IMR-90 (cell line): ENCODE measurements at regions not wholly inside any gene's neighbourhood (a gene's known extent, or its start where the extent isn't known, plus 50 kb on each side); places are given as distances from the start of the nearest gene placed in this dataset.
A peak's percentile ranks its signal among the peaks of the same experiment; 100 is the strongest.
"Not testable (repeated sequence)": the region's sequence is repeated elsewhere in the genome, so short reads cannot be mapped to it uniquely, and the experiment has no call there.

ENCODE experiments used
- ATAC-seq: fragments of 200-7000 bp; cut with Tn5 transposase; 2 replicates; pipeline ENCODE4 v1.9.1; 2020; ENCODE audit warnings: low read depth, mild to moderate bottlenecking, moderate library complexity
- BruUV-seq: library from RNA; stranded (reverse); fragments of 400-500 nt; replicated peaks from 2 replicates; lab custom pipeline; 2021; lab: Mats Ljungman, UMichigan
- CTCF ChIA-PET: fragments of 300-600 bp; formaldehyde crosslinking; extraction: SDS; loops from one replicate; lab custom pipeline; 2021; ENCODE audit warnings: antibody characterized with exemption; lab: Yijun Ruan, JAX
- POLR2A ChIA-PET: fragments of 300-600 bp; sonication (Branson Sonifier 250); formaldehyde crosslinking; loops from one replicate; lab custom pipeline; 2022; ENCODE audit warnings: antibody characterized with exemption; ENCODE audit not compliant: unreplicated experiment; lab: Charles Lee
- DNase-seq: peaks from one replicate; pipeline ENCODE4 v3.0.0; 2013
- H2AFZ ChIP-seq: replicated peaks from 2 replicates; pipeline ENCODE3; 2013; ENCODE audit warnings: low read length, mild to moderate bottlenecking; ENCODE audit not compliant: poor library complexity
- H2AK5ac ChIP-seq: 2 replicates; pipeline ENCODE4 v1.6.1; 2013; ENCODE audit warnings: low read depth, low read length, inconsistent platforms
- H2AK9ac ChIP-seq: replicated peaks from 2 replicates; pipeline ENCODE3; 2013; ENCODE audit warnings: mild to moderate bottlenecking, low read depth, low read length, moderate library complexity; ENCODE audit not compliant: poor library complexity
- H2BK120ac ChIP-seq: 2 replicates; pipeline ENCODE4 v1.6.1; 2013; ENCODE audit warnings: low read depth, low read length, inconsistent platforms
- H2BK15ac ChIP-seq: 3 replicates; pipeline ENCODE4 v1.6.1; 2013; ENCODE audit warnings: low read depth, low read length, inconsistent platforms
- H2BK20ac ChIP-seq: 2 replicates; pipeline ENCODE4 v1.6.1; 2013; ENCODE audit warnings: low read depth, mild to moderate bottlenecking, inconsistent platforms, low read length, moderate library complexity
- H2BK5ac ChIP-seq: 2 replicates; pipeline ENCODE4 v1.6.1; 2013; ENCODE audit warnings: mild to moderate bottlenecking, low read depth, low read length, inconsistent platforms; ENCODE audit not compliant: poor library complexity, severe bottlenecking
- H3K14ac ChIP-seq: replicated peaks from 2 replicates; pipeline ENCODE4 v1.6.1; 2013; ENCODE audit warnings: low read depth, low read length, inconsistent platforms
- H3K18ac ChIP-seq: 2 replicates; pipeline ENCODE4 v1.6.1; 2013; ENCODE audit warnings: low read depth, low read length, control low read depth
- H3K23ac ChIP-seq: 2 replicates; pipeline ENCODE4 v1.6.1; 2013; ENCODE audit warnings: low read depth, low read length, inconsistent platforms
- H3K27ac ChIP-seq: 2 replicates; pipeline ENCODE4 v1.5.1; 2013; ENCODE audit warnings: mild to moderate bottlenecking, control low read depth, low read length; ENCODE audit not compliant: insufficient read depth
- H3K27me3 ChIP-seq: 2 replicates; pipeline ENCODE4 v1.6.1; 2013; ENCODE audit warnings: low read length; ENCODE audit not compliant: control insufficient read depth, insufficient read depth
- H3K36me3 ChIP-seq: 2 replicates; pipeline ENCODE4 v1.6.1; 2013; ENCODE audit warnings: low read length, mixed read lengths; ENCODE audit not compliant: control insufficient read depth, insufficient read depth
- H3K4ac ChIP-seq: 2 replicates; pipeline ENCODE4 v1.6.1; 2013; ENCODE audit warnings: low read depth, low read length, inconsistent platforms
- H3K4me1 ChIP-seq: 2 replicates; pipeline ENCODE4 v1.6.1; 2013; ENCODE audit warnings: low read length, mixed read lengths; ENCODE audit not compliant: control insufficient read depth, insufficient read depth
- H3K4me2 ChIP-seq: 2 replicates; pipeline ENCODE4 v1.6.1; 2013; ENCODE audit warnings: low read depth, mild to moderate bottlenecking, control low read depth, low read length, moderate library complexity
- H3K4me3 ChIP-seq: 2 replicates; pipeline ENCODE4 v1.5.1; 2013; ENCODE audit warnings: low read depth, mild to moderate bottlenecking, control low read depth, low read length, moderate library complexity; ENCODE audit not compliant: insufficient read depth
- H3K56ac ChIP-seq: 2 replicates; pipeline ENCODE4 v1.6.1; 2013; ENCODE audit warnings: low read length, inconsistent platforms; ENCODE audit not compliant: insufficient read depth; ENCODE audit errors: extremely low read depth
- H3K79me1 ChIP-seq, 2 experiments: 2 replicates each; pipeline ENCODE4 v1.6.1; 2013; ENCODE audit warnings: low read length in 2 of 2, inconsistent platforms in 1 of 2, low read depth in 1 of 2
- H3K9ac ChIP-seq: 2 replicates; pipeline ENCODE4 v1.6.1; 2013; ENCODE audit warnings: low read depth, low read length, control low read depth
- H3K9me1 ChIP-seq: 2 replicates; pipeline ENCODE4 v1.6.1; 2013; ENCODE audit warnings: low read length, inconsistent platforms; ENCODE audit not compliant: insufficient read depth
- H3K9me3 ChIP-seq: 2 replicates; pipeline ENCODE4 v1.6.1; 2013; ENCODE audit warnings: low read length; ENCODE audit not compliant: control insufficient read depth, insufficient read depth
- H4K20me1 ChIP-seq: 2 replicates; pipeline ENCODE4 v1.6.1; 2013; ENCODE audit warnings: low read length, inconsistent platforms; ENCODE audit not compliant: insufficient read depth
- H4K5ac ChIP-seq: 2 replicates; pipeline ENCODE4 v1.6.1; 2013; ENCODE audit warnings: mild to moderate bottlenecking, low read depth, low read length, control low read depth
- H4K8ac ChIP-seq, 2 experiments: 2 replicates each; pipeline ENCODE4 v1.6.1; 2013; ENCODE audit warnings: low read depth in 2 of 2, low read length in 2 of 2, control low read depth in 1 of 2, inconsistent platforms in 1 of 2
- H4K91ac ChIP-seq: 2 replicates; pipeline ENCODE4 v1.6.1; 2013; ENCODE audit warnings: low read depth, low read length, inconsistent platforms; ENCODE audit not compliant: insufficient read depth
- BHLHE40 ChIP-seq: fragments of 150-350 bp; IDR thresholded peaks from 2 replicates; pipeline ENCODE4 v1.6.1; 2016; ENCODE audit warnings: mild to moderate bottlenecking, low read depth, low read length
- CEBPB ChIP-seq: IDR thresholded peaks from 2 replicates; pipeline ENCODE4 v1.6.1; 2012; ENCODE audit warnings: low read depth, low read length, improper control_type of control experiment
- FOS ChIP-seq: fragments of 150-350 bp; IDR thresholded peaks from 2 replicates; pipeline ENCODE4 v1.6.1; 2016; ENCODE audit warnings: low read depth, low read length
- MAFK ChIP-seq: IDR thresholded peaks from 2 replicates; pipeline ENCODE4 v1.6.1; 2012; ENCODE audit warnings: low read depth, low read length, improper control_type of control experiment
- MAZ ChIP-seq: IDR thresholded peaks from 2 replicates; pipeline ENCODE4 v1.6.1; 2012; ENCODE audit warnings: low read depth, mild to moderate bottlenecking, low read length, improper control_type of control experiment, moderate library complexity, borderline replicate concordance
- WGBS, 2 experiments: methylation state at CpG; one replicate each; pipeline versions ENCODE4 v1.1.5 to v1.1.7; 2013; ENCODE audit warnings: missing lambda C conversion rate in 2 of 2; ENCODE audit not compliant: insufficient read length in 1 of 2; ENCODE audit errors: extremely low coverage in 2 of 2; 5-methylcytosine and 5-hydroxymethylcytosine counted together
- dilution Hi-C: fragments of 300-500 bp; cut with HindIII; formaldehyde crosslinking; loops from one replicate; pipeline ENCODE4 v1.14.3; 2018; ENCODE audit warnings: low sequenced_read_pairs; ENCODE audit not compliant: unreplicated experiment
- in situ Hi-C: fragments of 300-500 bp; cut with MboI; formaldehyde crosslinking; loops from 3 replicates; pipeline ENCODE4 v1.14.3; 2019; ENCODE audit warnings: low sequenced_read_pairs, inconsistent platforms, mixed read lengths
- intact Hi-C: fragments of 100-400 bp; cut with micrococcal nuclease; formaldehyde crosslinking; loops from 2 replicates; pipeline ENCODE4 v1.10.0; 2022
- TF ChIP-seq, protein P1 (sequence below): fragments of 150-350 bp; IDR thresholded peaks from 2 replicates; pipeline ENCODE4 v1.6.1; 2016; ENCODE audit warnings: low read depth, mild to moderate bottlenecking, low read length, moderate library complexity, borderline replicate concordance

DNA sequence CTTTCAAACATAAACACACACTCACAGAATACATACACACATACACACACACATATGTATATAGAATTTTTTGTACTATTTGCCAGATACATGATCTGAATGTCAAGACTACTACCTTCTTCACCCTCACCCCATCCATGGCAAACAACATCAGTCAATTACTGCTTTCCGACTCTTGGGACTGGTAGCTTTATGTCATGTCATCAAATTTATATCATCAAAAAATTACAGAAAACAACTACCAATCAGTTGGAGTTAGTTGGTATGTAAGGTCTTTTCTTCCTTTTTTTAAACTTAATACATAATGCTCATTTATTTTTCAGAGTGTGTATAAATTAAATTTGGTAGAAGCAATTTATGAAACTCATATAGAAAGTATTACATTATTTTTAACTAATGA, 305.7 kb upstream of the MDFIC2 start:
- Histone ChIP-seq H3K14ac (no peak overlapping the region), H3K56ac (no peak overlapping the region), H3K9ac (no peak overlapping the region), H4K5ac (no peak overlapping the region), H3K4ac (no peak overlapping the region), H3K18ac (no peak overlapping the region), H3K36me3 (no peaks in the 10 kb centered on the region), H3K27ac (no peak overlapping the region), H2AK9ac (no peak overlapping the region), H3K27me3 (peaks cover 4% of the 10 kb centered on the region), H3K4me3 (no peak overlapping the region), H3K9me3 (no peaks in the 10 kb centered on the region), H3K4me1 (no peaks in the 10 kb centered on the region), H2BK15ac (no peak overlapping the region), H4K91ac (no peak overlapping the region), H3K79me1 (no peaks in the 10 kb centered on the region), H2BK120ac (no peak overlapping the region), H3K23ac (no peak overlapping the region), H2BK5ac (no peak overlapping the region), H2AK5ac (no peak overlapping the region), H3K4me2 (no peak overlapping the region), H4K8ac (no peak overlapping the region), H4K20me1 (no peaks in the 10 kb centered on the region), H3K9me1 (no peaks in the 10 kb centered on the region), H2BK20ac (no peak overlapping the region), H2AFZ (no peak overlapping the region)
- TF ChIP-seq CEBPB (no peak), MAFK (peak; percentile 90), BHLHE40 (no peak), MAZ (no peak), FOS (no peak)
- TF ChIP-seq, protein P1, sequence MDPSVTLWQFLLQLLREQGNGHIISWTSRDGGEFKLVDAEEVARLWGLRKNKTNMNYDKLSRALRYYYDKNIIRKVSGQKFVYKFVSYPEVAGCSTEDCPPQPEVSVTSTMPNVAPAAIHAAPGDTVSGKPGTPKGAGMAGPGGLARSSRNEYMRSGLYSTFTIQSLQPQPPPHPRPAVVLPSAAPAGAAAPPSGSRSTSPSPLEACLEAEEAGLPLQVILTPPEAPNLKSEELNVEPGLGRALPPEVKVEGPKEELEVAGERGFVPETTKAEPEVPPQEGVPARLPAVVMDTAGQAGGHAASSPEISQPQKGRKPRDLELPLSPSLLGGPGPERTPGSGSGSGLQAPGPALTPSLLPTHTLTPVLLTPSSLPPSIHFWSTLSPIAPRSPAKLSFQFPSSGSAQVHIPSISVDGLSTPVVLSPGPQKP, result no peak
- dilution Hi-C loops (no loop called here), in situ Hi-C loops (no loop called here), intact Hi-C loops (no loop called here)
- ATAC-seq, result no peak
- WGBS, 2 experiments, result no CpG with 5 or more reads among the region's 1 CpG
- ChIA-PET CTCF (no interaction called here), POLR2A (no interaction called here)
- no TSS peak for BruUV-seq
- DNase-seq, result no peak

DNA sequence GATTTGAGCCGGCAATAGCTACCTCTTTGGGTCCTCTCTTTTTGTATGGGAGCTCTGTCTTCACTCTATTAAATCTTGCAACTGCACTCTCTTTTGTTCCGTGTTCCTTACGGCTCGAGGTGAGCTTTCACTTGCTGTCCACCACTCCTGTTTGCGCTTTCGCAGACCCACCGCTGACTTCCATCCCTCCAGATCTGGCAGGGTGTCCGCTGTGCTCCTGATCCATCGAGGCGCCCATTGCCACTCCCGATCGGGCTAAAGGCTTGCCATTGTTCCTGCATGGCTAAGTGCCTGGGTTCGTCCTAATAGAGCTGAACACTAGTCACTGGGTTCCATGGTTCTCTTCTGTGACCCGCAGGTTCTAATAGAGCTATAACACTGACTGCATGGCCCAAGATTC, 304.9 kb upstream of the MDFIC2 start:
- H3K4me3 ChIP-seq, H3K56ac ChIP-seq, DNase-seq, H3K23ac ChIP-seq, H2BK120ac ChIP-seq, H2AFZ ChIP-seq, H3K36me3 ChIP-seq, ATAC-seq, H2AK9ac ChIP-seq, intact Hi-C loops, BruUV-seq, dilution Hi-C loops, H3K27me3 ChIP-seq, H3K9me1 ChIP-seq, CTCF ChIA-PET, H2AK5ac ChIP-seq, POLR2A ChIA-PET, H4K20me1 ChIP-seq, H3K79me1 ChIP-seq, H3K4ac ChIP-seq, H3K9ac ChIP-seq, in situ Hi-C loops, H3K4me2 ChIP-seq, H3K18ac ChIP-seq, H4K91ac ChIP-seq, H4K8ac ChIP-seq, H3K27ac ChIP-seq, H4K5ac ChIP-seq, H2BK15ac ChIP-seq, H2BK5ac ChIP-seq, H3K4me1 ChIP-seq, H2BK20ac ChIP-seq, H3K14ac ChIP-seq, H3K9me3 ChIP-seq: not testable (repeated sequence)
- 83% methylated on average over 12 of the region's 14 CpGs; no CpG with 5 or more reads in 1 of the 2 experiments for WGBS, 2 experiments
